HS-27A (cell line): ENCODE measurements at regions not wholly inside any gene's neighbourhood (a gene's known extent, or its start where the extent isn't known, plus 50 kb on each side); places are given as distances from the start of the nearest gene placed in this dataset.

Experiments used
- DNase-seq: peaks from one replicate; pipeline ENCODE4 v3.0.0-alpha.2; 2012; ENCODE audit warnings: low read depth, missing footprints

- no peak for DNase-seq
Measured at GRCh38 chr1:25001125-25001915, 71.2 kb upstream of the RUNX3 start.

DNA sequence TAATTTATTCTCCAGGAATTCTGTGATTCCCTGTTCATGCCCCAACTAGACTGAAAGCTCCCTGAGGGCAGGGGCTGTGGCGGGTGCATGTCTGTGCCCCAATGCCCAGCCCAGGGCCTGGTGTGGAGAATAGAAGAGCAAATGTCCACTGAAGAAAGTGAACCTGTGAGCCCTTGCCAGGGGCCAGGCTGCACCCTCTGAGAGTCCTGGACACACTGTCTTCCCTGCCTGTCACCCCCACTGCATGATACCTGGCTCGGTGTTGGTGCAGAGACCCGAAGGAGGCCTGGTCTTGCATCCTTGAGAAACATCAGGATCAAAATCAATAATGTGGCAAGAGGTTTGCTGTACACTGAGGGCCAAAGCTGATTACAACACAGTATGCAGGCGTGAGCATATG, 69.8 kb upstream of the RUNX3 start:
- no peak for DNase-seq

DNA sequence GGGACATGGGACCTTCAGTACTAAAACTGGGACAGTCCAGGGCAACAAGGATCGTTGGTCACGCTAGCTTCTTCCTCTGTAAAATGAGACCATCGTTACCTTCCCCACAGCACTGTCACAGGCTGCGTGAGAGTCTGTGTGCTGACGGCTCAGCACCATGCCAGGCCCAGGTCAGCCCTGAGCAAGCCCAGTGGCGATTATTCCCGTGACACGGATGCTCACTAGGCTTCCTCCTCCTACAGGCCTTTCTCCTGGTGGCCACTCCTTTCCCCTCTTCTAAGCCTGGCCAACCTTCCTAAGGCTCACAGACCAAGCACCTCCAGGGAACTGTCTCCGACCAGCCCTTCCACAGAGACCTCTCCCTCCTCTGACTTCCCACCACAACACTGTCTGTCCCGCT, 69.3 kb upstream of the RUNX3 start:
- no peak for DNase-seq

GRCh38 chr1:24998563-24999245, 68.6 kb upstream of the RUNX3 start:
- no peak for DNase-seq

- no peak for DNase-seq
Measured at GRCh38 chr1:24996983-24997893, 67.2 kb upstream of the RUNX3 start.

DNA sequence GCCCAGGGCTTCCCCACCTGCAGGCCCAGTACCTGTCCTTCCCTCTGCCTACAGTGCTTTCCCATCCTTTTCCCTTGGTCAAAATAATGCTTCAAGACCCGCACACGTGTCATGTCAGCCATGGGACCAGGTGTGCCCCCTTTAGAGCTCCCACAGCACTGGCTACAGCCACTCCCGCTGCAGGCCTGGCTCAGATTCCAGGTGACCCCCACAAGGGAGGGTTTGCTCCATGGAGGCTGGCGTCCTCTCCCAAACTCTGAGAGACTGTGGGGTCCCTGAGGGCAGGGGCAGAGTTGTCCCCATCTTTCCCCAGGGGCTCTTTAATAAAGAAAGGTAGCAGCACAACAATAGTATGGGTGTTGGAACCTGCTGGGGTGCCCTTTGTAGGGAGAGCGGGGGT, 66.4 kb upstream of the RUNX3 start:
- DNase-seq: no peak

DNA sequence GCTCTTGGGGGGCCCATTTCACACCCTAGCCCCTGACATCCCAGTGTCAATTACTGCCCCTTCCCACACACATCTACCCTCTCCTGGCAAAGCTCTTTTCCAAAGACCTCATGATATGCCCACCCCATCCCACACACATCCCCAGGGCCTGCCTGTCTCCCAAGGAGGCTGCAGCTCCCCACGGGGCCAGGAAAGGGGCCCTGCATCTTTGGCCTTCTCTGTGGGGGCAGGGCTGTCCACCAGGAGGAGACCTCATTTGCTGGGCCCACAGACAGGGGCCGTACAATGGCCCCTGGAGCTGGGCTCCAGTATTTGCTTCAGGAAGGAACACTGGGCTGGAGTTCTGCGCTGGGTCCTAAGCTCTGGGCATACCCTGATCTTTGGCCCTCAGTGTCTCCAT, 65.6 kb upstream of the RUNX3 start:
- DNase-seq: no peak

GRCh38 chr1:24995140-24995539, 65.1 kb upstream of the RUNX3 start:
- DNase-seq: no peak

GRCh38 chr1:24993871-24994580, 64.0 kb upstream of the RUNX3 start:
- DNase-seq: no peak

DNA sequence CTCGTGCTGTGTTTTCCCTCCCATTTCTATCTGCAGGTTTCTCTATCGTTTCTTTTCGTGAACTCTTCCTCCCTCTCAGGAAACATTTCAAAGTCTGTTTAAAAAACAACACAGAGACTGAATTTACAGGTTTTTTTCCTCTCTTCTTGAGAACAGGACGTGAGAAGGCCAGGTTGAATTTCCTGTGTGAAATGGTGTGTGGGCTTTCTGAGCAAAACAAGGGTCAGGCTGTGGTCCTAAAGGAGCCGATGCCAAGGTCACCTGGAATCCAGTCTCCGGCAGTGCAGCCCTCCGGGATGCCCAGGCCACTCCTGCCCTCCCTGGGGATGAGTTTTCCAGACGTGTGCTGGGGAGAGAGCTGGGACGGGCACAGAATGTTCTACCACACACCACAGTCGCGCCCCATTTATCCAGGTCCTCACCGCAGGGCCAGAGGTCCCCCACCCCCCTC, 62.7 kb upstream of the RUNX3 start:
- DNase-seq: no peak

DNA sequence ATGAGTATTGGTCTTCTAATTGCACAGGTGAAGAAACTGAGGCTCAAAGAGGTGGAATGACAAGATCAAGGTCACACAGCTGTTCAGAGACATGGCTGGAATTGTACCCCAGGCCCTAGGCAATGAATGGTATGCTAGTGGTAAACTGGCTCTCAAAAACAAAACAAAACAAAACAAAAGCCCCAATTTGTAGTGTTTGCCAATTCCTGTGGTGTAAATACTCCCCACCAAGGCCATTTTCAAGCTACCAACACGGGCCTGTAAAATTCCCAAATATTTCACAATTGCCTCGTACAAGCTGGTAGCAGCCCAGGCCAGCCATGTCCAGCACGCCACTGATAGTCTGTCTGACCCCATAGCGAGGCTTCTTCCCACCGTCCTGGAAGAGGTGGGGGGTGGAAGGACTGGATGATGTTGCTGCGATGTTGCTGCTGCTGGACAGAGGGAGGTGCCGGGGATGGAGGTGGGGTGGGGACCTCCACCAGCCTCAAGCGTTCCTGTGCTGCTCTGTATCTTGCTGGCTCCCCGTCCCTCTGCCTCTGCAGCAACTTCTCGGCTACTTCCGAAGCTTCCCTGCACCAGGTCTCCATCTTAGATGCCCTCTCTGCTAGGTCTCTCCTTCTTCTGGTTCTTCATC, 62.2 kb upstream of the RUNX3 start:
- DNase-seq: no peak

- DNase-seq: no peak
Measured at GRCh38 chr1:24991697-24992096, 61.6 kb upstream of the RUNX3 start.

DNA sequence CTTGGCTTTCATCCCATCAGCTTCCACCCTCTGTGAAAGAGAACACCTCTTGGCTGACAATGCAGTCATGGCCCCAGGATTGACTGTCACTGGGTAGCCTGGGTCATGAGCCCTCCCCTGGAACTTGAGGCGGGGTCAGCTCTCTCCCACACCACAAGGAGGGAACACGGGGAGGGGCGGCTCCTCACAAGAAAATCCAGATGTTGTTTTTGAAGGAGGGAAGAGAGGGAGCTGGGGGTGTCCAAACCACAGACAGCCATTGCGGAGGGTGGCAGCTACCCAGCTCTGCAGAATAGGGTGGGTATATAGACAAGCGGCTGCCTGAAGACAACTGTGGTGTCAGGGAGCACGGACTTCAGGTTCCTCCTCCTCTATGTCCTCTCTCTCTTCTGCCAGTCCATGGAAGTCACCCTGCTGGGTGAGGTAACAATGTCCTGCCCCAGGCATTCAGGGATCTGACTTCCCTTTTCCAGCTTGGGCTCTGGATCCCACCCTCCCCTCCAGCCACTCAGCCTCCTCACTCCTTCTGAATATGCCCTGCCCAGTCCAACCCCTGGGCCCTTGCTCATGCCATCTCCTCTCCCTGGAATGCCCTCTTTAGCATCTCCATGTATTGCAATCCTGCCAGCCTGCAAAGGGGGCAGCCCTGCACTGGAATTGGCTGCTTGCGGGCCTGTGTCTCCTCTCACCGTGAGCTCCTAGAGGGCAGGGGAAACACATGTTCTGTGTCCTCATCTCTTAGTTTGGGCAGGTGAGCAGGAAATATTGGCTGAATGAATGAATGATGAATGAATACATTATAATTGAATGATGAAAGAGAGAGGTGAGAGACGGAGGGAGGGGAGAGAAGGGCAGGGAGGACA, 60.9 kb upstream of the RUNX3 start:
- no peak for DNase-seq

DNA sequence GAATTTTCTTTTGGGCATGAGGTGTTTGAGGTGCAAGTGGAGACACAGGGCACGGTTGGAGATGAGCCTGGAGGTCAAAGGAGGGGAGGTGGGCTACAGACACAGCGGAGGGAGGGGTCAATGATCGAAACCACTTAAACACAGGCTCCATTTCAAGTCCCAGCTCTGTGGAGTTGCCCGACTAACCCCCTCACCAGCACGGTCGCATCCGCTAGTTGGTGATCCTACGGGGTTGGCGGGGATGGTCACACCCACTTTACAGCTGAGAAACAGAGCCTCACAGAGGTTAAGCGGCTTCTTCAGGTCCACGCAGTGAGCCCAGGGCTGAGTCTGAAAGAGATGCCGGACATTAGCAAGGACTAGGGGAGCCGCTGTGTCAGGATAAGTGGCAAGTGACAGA, 60.1 kb upstream of the RUNX3 start:
- DNase-seq: no peak

GRCh38 chr1:24989082-24989481, 59.0 kb upstream of the RUNX3 start:
- DNase-seq: no peak

GRCh38 chr1:24988558-24988912, 58.5 kb upstream of the RUNX3 start:
- DNase-seq: no peak

DNA sequence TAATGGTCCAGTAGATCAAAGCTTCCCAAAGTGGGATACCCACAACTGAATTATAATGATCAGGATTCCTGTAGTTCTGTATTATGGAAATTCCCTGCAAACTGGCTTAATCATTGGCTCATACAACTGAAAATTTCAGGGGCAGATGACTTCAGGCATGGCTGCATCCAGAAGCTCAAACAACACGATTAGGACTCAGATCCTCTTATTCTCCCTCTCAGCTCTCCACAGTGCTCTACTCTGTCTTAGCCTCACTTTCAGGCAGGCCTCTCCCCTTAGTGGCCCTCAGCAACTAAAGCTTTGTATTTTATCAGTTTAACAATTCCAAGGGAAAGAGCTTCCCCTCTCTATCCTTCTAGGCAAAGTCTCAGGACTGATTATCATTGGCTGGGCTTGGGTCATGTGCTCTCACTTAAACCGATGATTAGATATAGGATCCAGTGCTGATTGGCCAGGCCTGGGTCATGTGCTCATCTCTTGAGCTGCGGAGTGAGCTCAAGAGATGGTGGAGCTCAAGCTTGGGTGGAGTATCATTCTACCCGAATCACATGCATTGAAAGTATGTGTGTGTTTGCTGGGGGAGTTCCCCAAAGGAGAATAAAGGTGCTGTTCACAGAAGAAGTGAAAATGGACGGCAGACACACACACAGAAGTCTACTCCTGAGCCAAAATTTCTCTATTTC, 57.9 kb upstream of the RUNX3 start:
- no peak for DNase-seq

DNA sequence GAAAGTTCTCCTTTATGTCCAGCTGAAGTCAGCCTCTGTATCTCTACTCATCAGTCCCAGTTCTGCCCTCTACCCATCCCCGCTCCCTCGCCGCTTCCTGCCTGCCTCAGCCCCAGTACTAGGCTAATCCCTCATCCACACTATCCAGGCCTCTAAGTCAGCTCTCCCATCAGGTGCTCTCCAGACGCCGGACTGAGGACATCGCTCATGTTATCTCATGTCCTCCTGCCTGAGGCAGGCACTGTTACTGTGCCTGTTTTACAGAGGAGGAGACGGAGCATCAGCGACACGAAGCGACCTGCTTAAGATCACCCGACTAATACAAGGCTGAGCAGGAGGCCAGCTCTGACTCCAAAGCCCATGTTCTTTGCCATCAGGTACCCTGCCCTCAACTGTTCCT, 57.3 kb upstream of the RUNX3 start:
- no peak for DNase-seq

- DNase-seq: no peak
Measured at GRCh38 chr1:24986372-24986965, 56.4 kb upstream of the RUNX3 start.

DNA sequence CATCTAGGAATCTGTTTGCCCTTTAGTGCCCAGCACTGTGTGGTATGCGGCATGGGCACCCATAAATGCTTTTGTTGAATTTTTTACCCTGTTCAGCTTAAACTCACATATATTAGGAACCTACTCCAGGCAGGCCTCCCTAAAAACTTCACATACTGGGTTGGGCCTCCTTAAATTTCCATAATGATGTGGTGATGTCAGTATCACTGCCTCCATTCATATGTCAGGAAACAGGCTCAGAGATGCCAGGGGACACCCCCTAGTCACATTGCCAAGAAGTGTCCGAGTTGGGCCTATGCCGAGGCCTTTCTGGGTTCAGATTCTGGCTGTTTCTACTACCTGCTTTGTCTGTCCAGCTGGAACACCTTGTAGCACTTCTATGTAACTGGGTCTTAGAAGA, 55.7 kb upstream of the RUNX3 start:
- no peak for DNase-seq
